Esophagus muscularis mucosa (tissue), 4 donors: ENCODE measurements at regions not wholly inside any gene's neighbourhood (a gene's known extent, or its start where the extent isn't known, plus 50 kb on each side); places are given as distances from the start of the nearest gene placed in this dataset.

Experiments used
- EP300 ChIP-seq: sonication (generic); formaldehyde crosslinking; IDR thresholded peaks from one replicate; pipeline ENCODE4 v1.6.1; 2017; ENCODE audit warnings: antibody characterized with exemption
- POLR2A ChIP-seq: fragments of 450-650 bp; IDR thresholded peaks from one replicate; pipeline ENCODE4 v1.6.1; 2017; ENCODE audit warnings: antibody characterized with exemption, moderate library complexity, mild to moderate bottlenecking, low read depth
- POLR2AphosphoS5 ChIP-seq, 2 donors: sonication (generic); formaldehyde crosslinking; IDR thresholded peaks; one replicate each; pipeline ENCODE4 v1.6.1; 2017; ENCODE audit warnings: antibody characterized with exemption in 2 of 2
- TF ChIP-seq, protein P1 (sequence below), 3 experiments: fragments of 200-600 bp in 2 of 3; fragments of 450-650 bp in 1 of 3; sonication (generic) in 2 of 3; IDR thresholded peaks; one replicate each; pipeline ENCODE4 v1.5.1; 2017 to 2019; ENCODE audit warnings: antibody characterized with exemption in 3 of 3, mild to moderate bottlenecking in 2 of 3, moderate library complexity in 1 of 3

DNA sequence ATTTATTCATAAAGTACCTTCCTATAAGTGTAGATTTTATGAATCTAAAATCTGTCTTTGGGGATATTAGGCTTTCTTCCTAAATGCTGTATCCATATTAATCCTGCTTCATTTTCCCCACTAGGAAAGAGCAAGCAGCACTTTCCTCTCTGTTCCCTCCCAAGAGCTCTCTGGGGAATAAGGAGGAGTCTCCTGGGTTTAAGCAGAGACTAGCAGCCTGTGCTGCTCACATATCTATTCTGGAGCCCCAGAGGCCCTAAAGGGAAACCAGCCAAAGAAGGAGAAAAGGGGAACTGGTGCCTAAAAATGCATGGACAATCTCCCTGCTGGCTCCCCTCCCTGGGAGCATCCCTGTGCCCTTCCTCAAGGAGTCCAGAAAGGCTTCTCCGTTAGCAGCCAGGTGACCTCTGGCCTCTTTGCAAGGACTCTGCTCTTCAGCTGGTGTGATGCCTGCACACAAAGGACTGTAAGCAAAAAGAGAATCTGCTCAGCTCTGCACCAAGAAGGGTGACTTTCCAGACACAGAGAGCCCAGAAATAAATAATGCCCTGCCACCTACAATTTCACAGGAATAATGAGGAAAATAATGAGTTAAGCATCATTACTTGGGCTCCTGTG is 270.6 kb downstream of the SS18 start:
- no peak for TF ChIP-seq POLR2AphosphoS5 (IDR thresholded peaks at IDR 0.05)
- TF ChIP-seq, protein P1, sequence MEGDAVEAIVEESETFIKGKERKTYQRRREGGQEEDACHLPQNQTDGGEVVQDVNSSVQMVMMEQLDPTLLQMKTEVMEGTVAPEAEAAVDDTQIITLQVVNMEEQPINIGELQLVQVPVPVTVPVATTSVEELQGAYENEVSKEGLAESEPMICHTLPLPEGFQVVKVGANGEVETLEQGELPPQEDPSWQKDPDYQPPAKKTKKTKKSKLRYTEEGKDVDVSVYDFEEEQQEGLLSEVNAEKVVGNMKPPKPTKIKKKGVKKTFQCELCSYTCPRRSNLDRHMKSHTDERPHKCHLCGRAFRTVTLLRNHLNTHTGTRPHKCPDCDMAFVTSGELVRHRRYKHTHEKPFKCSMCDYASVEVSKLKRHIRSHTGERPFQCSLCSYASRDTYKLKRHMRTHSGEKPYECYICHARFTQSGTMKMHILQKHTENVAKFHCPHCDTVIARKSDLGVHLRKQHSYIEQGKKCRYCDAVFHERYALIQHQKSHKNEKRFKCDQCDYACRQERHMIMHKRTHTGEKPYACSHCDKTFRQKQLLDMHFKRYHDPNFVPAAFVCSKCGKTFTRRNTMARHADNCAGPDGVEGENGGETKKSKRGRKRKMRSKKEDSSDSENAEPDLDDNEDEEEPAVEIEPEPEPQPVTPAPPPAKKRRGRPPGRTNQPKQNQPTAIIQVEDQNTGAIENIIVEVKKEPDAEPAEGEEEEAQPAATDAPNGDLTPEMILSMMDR (IDR thresholded peaks at IDR 0.05) = no peak
- TF ChIP-seq POLR2A = no peak
- TF ChIP-seq EP300 = no peak
